Suppressor macrophage treated with lipopolysaccharide for 1 hour (primary cell): ENCODE measurements at regions not wholly inside any gene's neighbourhood (a gene's known extent, or its start where the extent isn't known, plus 50 kb on each side); places are given as distances from the start of the nearest gene placed in this dataset.
"Not testable (repeated sequence)": the region's sequence is repeated elsewhere in the genome, so short reads cannot be mapped to it uniquely, and the experiment has no call there.

Experiments
- DNase-seq, 3 donors: peaks; one replicate each; pipeline ENCODE4 v3.0.0-alpha.2; 2020 to 2022

GRCh38 chr5:39780347-39780746, 355.6 kb upstream of the DAB2 start:
- DNase-seq, result peak in 1 of 3 donors; percentile 24

- DNase-seq, result no peak
Observed at GRCh38 chr5:39779831-39780230, 355.1 kb upstream of the DAB2 start.

- DNase-seq, result peak in 2 of 3 donors; percentile 13 to 25
Observed at GRCh38 chr5:39775797-39776365, 351.1 kb upstream of the DAB2 start.

GRCh38 chr5:39775086-39775796, 350.5 kb upstream of the DAB2 start:
- peak; percentile 25 to 71 (median 61) for DNase-seq

GRCh38 chr5:39774605-39775004, 349.8 kb upstream of the DAB2 start:
- no peak for DNase-seq

- DNase-seq, result no peak
Observed at GRCh38 chr5:39772307-39772706, 347.5 kb upstream of the DAB2 start.

GRCh38 chr5:39767916-39768315, 343.1 kb upstream of the DAB2 start:
- DNase-seq, result no peak

GRCh38 chr5:39765366-39765765, 340.6 kb upstream of the DAB2 start:
- DNase-seq, result no peak

GRCh38 chr5:39762761-39763160, 338.0 kb upstream of the DAB2 start:
- no peak for DNase-seq

GRCh38 chr5:39761199-39761950, 336.6 kb upstream of the DAB2 start:
- no peak for DNase-seq

GRCh38 chr5:39760385-39761198, 335.8 kb upstream of the DAB2 start:
- peak; percentile 17 to 45 (median 45) for DNase-seq

GRCh38 chr5:39759701-39760100, 334.9 kb upstream of the DAB2 start:
- peak in 2 of 3 donors; percentile 61 to 65 for DNase-seq

GRCh38 chr5:39758426-39758825, 333.6 kb upstream of the DAB2 start:
- DNase-seq, result no peak

- no peak for DNase-seq
Observed at GRCh38 chr5:39757131-39757530, 332.4 kb upstream of the DAB2 start.

- DNase-seq, result peak; percentile 14 to 42 (median 37)
Observed at GRCh38 chr5:39755986-39756385, 331.2 kb upstream of the DAB2 start.

GRCh38 chr5:39755452-39755851, 330.7 kb upstream of the DAB2 start:
- DNase-seq, result no peak

- not testable (repeated sequence) for DNase-seq
Observed at GRCh38 chr5:39753747-39754146, 329.0 kb upstream of the DAB2 start.

- peak; percentile 38 to 62 (median 41) for DNase-seq
Observed at GRCh38 chr5:39750661-39751060, 325.9 kb upstream of the DAB2 start.

GRCh38 chr5:39742916-39743315, 318.1 kb upstream of the DAB2 start:
- no peak for DNase-seq

- DNase-seq, result no peak
Observed at GRCh38 chr5:39740404-39740803, 315.6 kb upstream of the DAB2 start.

- no peak for DNase-seq
Observed at GRCh38 chr5:39732166-39732565, 307.4 kb upstream of the DAB2 start.

GRCh38 chr5:39730699-39731098, 305.9 kb upstream of the DAB2 start:
- no peak for DNase-seq

GRCh38 chr5:39730006-39730405, 305.2 kb upstream of the DAB2 start:
- peak in 1 of 3 donors; percentile 10 for DNase-seq
